Ishikawa (cell line): ENCODE measurements at regions not wholly inside any gene's neighbourhood (a gene's known extent, or its start where the extent isn't known, plus 50 kb on each side); places are given as distances from the start of the nearest gene placed in this dataset.

Source experiments
- EP300 ChIP-seq: IDR thresholded peaks from 2 replicates; pipeline ENCODE4 v1.6.1; 2012; ENCODE audit warnings: borderline replicate concordance
- NFIC ChIP-seq: IDR thresholded peaks from 2 replicates; pipeline ENCODE4 v1.6.1; 2012

DNA sequence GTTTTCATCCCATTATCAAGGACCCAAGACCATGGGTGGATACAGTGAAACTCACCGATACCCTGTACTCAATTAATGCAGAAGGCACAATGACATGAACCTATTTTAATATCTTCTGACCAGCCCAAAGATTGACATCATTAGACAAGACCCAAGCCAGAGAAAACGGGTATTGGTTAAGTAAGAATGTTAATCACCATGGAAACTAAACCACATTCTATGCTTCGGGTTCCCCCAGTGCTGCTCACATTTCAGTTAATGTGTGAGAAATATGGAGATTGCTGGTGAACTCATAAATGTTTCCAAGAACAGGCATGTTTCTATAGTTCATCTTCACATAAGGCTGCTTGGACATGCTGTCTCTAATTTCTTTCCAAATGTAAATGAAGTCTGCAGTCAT, 77.0 kb downstream of the IRX2 start:
- no peak for TF ChIP-seq NFIC
- TF ChIP-seq EP300: no peak
